GM19099 (cell line): ENCODE measurements at regions not wholly inside any gene's neighbourhood (a gene's known extent, or its start where the extent isn't known, plus 50 kb on each side); places are given as distances from the start of the nearest gene placed in this dataset.

Source experiments
- POLR2A ChIP-seq: IDR thresholded peaks from 3 replicates; pipeline ENCODE4 v1.6.1; 2011; ENCODE audit warnings: low read depth; ENCODE audit not compliant: insufficient read length; ENCODE audit errors: extremely low read depth

DNA sequence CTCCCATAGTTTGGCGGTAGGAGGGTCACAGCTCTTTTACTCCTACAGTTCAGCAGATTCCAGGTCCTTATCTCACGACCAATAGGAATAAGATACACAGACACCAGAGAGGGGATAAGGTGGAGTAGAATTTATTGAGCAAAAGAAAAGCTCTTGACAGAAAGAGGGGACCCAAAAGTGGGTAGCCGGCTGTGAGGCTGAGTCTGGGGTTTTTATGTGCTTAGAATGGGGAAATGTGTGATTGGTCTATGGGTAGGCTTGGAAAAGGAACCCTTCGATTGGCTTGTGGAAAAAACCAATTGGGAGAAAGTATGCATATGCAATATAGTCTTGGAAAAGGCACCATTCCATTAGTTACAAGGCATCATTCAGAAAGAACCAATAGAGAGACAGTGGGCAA lies 1356.9 kb upstream of the SPRY2 start:
- TF ChIP-seq POLR2A, result no peak

DNA sequence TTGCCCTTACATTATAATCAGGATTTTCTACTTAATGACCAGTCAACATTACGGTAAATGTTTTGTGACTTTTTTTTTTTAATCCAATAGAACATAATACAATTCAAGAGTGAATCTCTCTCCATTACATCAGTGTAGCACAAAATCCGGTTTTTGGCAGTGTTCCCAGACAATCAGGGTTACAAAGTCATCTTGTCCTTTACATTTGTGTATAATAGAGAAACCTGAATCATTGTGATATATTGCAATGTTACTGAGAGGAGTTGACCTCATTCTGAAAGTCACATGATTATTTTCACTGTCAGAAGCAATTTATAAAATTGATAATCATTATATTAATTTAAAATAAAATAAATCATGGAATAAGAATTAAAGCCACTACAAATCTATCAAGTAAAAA lies 1346.0 kb upstream of the SPRY2 start:
- TF ChIP-seq POLR2A, result no peak

GRCh38 chr13:81683521-81683920 lies 1342.6 kb upstream of the SPRY2 start:
- TF ChIP-seq POLR2A, result no peak

GRCh38 chr13:81682081-81682630 lies 1341.2 kb upstream of the SPRY2 start:
- TF ChIP-seq POLR2A, result no peak

DNA sequence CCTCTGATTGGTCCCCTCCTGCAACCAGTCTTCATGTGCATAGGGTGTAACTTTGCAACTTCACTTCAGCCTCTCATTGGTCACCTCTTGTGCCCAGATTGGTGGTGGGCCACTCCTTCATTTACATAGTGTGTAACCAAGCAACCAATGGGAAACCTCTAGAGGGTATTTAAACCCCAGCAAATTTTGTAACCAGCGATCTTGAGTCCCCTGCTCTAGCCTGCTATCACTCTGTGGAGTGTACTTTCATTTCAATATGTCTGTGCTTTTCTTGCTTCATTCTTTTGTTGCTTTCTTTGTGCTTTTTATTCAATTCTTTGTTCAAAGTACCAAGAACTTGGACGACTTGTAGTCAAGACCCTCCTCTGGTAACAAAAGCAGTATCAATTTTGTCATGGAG lies 1336.9 kb upstream of the SPRY2 start:
- no peak for TF ChIP-seq POLR2A

DNA sequence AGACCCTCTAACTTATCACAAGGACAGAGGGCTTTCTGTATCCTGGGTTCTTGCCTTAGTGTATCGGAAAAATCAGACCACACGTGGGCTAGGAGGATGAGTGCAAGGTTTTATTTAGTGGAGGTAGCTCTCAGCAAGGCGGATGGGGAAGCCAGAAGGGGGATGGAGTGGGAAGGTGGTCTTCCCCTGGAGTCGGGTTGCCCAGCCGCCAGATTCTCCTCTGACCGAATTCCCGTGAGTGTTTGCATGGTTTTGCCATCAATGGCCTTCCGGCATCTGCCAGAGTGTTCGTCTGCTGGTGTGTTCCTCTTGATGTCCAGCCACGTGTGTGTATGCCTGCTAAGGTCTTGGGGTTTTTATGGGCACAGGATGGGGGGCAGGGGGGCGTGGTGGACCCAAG lies 1335.1 kb upstream of the SPRY2 start:
- TF ChIP-seq POLR2A, result no peak

DNA sequence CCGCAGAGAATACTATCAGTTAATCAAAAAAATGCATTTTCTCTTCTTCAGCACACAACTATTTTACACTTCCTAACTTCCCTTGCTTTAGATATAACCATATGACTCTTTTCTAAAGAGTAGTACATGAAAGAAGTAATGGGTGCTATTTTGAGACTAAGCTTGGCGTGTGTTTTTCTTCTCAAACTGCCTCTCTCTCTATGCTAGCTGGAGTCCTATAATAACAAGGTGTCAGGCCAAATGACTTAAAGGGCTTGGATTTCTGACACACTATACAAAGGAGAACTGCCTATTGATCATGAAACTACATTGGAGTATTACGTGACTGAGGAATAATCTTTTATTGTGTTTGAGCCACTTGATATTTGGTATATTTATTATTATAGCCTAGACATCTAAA lies 1330.1 kb upstream of the SPRY2 start:
- TF ChIP-seq POLR2A, result no peak

- TF ChIP-seq POLR2A, result no peak
These were observed 1329.1 kb upstream of the SPRY2 start for GRCh38 chr13:81670048-81670447.

DNA sequence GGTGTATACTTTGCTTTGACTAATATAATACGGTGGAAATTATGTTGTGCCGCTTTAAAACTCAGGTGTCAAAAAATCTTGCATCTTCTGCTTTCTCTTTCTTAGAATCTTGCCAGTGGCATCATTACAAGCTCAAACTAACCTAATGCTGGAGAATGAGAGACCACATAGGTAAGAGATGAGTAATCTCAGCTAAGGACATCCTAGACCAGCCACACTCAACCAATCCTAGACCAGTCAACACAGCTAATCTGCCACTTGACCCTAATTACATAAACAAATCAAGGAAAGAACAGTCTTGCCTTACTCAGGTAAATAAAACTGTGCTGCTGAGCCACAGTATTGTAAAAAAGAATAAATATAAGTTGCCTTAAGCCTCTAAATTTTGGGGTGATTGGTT lies 1323.9 kb upstream of the SPRY2 start:
- no peak for TF ChIP-seq POLR2A

- no peak for TF ChIP-seq POLR2A
These were observed 1319.1 kb upstream of the SPRY2 start for GRCh38 chr13:81659984-81660383.

DNA sequence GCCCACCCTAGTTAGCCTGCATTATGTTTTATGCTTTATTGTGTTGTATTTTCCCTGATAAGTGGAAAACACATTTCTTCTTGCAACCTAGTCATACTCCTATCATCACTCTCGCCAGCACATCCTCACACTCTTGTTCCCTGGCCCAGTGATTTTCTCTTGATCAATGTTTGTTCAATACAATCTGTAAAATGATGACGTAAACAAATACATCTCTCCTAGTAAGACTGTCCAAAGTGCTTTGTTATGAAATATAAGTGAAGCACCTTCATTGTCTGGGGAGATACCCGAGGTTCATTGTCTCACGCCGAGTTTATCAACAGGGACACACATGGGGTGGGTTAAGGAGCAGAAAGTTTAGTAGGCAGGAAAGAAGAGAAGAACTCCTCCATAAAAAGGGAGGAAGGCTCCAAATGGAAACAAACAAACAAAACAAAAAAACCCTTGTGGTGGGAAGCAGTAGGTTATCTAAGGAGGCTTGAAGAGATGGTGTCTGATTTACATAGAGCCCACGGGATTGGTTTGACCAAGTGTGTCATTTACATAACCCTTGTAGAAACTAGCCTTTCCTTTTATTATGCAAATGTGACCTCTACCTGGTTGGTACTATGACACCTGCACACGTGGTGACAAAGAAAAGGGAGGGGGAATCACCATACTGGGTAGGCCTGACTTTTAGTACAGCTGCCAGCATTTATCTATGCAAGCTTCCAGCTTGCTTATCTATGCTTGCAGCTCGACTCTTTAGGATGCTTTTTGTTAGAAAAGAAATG lies 1317.9 kb upstream of the SPRY2 start:
- TF ChIP-seq POLR2A, result no peak

DNA sequence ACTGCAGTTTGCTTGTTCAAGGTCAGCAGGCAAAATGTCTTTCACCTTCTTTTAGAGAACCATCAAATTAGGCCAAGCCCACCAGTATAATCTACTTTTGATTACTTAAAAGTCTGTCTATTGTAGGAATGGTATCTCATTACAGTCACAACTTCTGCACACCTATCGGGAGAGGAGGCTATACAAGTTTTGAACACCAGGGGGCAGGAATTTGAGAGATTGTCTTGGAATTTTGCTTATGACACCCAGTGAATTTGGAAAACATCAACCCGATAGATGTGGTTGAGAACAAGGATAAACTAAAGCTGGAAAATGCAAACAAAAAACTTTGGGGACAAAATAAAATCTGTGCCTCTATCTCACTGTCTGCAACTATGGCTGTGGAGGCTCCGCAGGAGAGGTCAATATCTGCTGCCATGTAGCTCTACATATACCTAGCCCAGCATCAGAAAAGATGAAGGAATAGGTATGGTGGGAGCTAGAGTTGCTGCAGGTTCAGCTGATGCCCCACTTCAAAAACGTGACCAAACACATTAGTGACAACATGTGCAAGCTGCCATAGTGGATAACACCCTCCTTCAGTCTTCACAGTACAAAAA lies 1299.2 kb upstream of the SPRY2 start:
- no peak for TF ChIP-seq POLR2A

- TF ChIP-seq POLR2A, result no peak
These were observed 1296.5 kb upstream of the SPRY2 start for GRCh38 chr13:81637457-81637856.

DNA sequence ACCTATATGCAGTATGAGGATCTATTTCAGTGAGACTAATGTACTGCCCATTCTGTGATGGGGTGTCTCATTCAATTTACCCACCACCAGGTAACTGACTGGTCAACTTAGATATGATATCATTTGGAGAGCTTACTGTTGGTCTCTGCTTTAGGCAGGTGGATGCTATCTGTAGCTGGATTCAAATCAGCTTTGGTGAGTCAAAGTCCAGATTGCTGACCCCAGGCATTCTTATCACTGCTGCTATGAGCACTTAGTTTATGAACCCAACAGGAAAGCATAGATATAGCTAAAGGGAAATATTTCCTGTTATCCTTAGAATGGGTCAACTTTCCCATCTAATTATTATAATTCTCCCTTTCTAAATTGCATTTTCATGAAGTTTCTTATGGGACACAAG lies 1295.2 kb upstream of the SPRY2 start:
- TF ChIP-seq POLR2A, result no peak

DNA sequence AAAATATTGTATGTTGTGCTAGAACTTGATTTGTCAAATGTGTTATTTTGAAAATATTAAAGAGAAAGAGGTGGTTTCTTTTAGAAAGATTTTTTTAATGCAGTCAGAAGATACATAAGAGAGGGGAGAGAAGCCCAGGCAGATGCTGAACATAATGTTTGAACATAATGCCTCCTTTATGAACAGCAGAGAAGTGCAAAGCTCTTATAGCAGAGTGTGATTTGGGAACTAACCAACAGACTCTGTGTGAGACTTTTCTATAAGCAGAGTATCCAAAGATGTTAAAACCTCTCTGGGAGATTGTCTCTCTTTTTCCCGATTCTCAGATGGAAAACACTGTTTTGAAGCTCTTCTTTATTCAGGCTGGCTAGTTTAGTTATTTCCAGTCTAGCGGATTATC lies 1274.1 kb upstream of the SPRY2 start:
- no peak for TF ChIP-seq POLR2A

DNA sequence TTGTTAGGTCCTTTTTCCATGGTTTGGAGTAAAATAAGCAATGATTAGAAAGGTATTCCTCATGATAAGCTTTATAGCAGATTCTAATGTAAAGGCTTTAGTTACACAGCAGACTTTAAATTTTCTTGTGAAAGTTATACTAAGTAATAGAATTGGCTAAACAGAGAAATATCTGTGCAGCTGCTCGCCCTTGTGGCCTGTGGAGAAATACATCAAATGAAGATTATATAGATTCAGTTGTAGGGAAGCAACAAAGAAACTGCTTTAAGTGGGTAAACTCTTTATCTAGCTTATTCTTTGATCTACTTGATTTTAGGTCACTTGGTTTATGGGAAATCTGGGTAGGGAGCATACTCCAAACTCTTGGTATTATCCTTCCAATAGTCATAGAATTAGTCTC lies 1269.7 kb upstream of the SPRY2 start:
- no peak for TF ChIP-seq POLR2A
